ENCODE measurements at regions not wholly inside any gene's neighbourhood (a gene's known extent, or its start where the extent isn't known, plus 50 kb on each side); places are given as distances from the start of the nearest gene placed in this dataset.

GRCh38 chr7:115662676-115663075 is 367.9 kb downstream of the TFEC start (continued):
- TF ChIP-seq RFX5 (IDR thresholded peaks at IDR 0.05; ENCODE audit: low read depth, low read length) (no peak), POLR2AphosphoS5 (IDR thresholded peaks at IDR 0.05; ENCODE audit: low read length) (no peak), PBX3 (IDR thresholded peaks at IDR 0.05; ENCODE audit: insufficient replicate concordance, low read depth, low read length) (no peak)
- TF ChIP-seq, protein P1, sequence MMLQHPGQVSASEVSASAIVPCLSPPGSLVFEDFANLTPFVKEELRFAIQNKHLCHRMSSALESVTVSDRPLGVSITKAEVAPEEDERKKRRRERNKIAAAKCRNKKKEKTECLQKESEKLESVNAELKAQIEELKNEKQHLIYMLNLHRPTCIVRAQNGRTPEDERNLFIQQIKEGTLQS (IDR thresholded peaks at IDR 0.05; ENCODE audit: borderline replicate concordance, extremely low read depth, low read depth, low read length): no peak

DNA sequence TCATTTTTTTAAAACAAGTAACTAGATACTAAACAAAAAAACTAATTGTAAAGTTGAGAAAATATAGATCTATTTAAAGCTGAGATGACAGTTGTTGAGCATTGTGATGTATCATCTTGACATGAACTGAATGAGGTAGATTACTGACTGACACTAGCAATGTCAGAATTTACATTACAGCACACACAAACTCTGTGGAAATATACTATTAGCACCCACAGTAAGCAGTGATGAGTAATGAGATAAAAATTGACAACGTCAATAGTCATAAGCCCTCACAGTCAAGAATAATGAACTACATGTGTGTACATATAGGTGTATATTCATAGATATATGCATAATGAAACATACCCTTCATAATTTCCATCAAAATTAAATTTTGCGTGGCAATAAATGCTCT is 368.4 kb downstream of the TFEC start:
- no TSS peak for BruUV-seq (replicated peaks)
- Histone ChIP-seq H3K4me3 (no peak overlapping the region), H3K27me3 (replicated peaks in 1 of 2; ENCODE audit: control insufficient read depth in 2 of 2, insufficient read depth in 2 of 2, low read length in 1 of 2) (no peaks in the 10 kb centered on the region), H2AFZ (ENCODE audit: control insufficient read depth, low read depth, low read length) (no peak overlapping the region), H3K9me3 (replicated peaks; ENCODE audit: control insufficient read depth, insufficient read depth, low read length) (no peaks in the 10 kb centered on the region), H3K79me2 (ENCODE audit: control insufficient read depth, insufficient read depth, low read length) (no peaks in the 10 kb centered on the region), H3K4me1 (ENCODE audit: control insufficient read depth, insufficient read depth, low read length) (no peaks in the 10 kb centered on the region), H3K4me2 (ENCODE audit: control insufficient read depth, insufficient read depth) (no peak overlapping the region), H3K27ac (ENCODE audit: control insufficient read depth, insufficient read depth) (no peak overlapping the region), H3K9ac (ENCODE audit: control insufficient read depth, insufficient read depth, low read length) (no peak overlapping the region), H4K20me1 (ENCODE audit: control insufficient read depth, insufficient read depth) (no peaks in the 10 kb centered on the region), H3K36me3 (ENCODE audit: control insufficient read depth in 2 of 2, insufficient read depth in 2 of 2, low read length in 1 of 2) (no peaks in the 10 kb centered on the region)
- ChIA-PET CTCF (no interaction called here), POLR2A (no interaction called here), SMC1A (ENCODE audit: uncharacterized antibody, unreplicated experiment) (no interaction called here), RAD21 (ENCODE audit: unreplicated experiment) (no interaction called here)
- FAIRE-seq (no peak), ATAC-seq (no peak), DNase-seq (ENCODE audit: low read depth, low spot score) (no peak)
- in situ Hi-C loops (cut with MboI) (no loop called here), intact Hi-C loops (cut with micrococcal nuclease; ENCODE audit: unreplicated experiment) (no loop called here)
- 38% methylated on average over 2 of the region's 2 CpGs for WGBS (ENCODE audit: insufficient coverage, insufficient replicate concordance, low lambda C conversion rate, missing lambda C conversion rate)
- no peak for TF ChIP-seq GABPA (IDR thresholded peaks at IDR 0.05; ENCODE audit: low read depth)
- TF ChIP-seq E4F1 (IDR thresholded peaks at IDR 0.05; ENCODE audit: borderline replicate concordance, partially characterized antibody): no peak
- no peak for TF ChIP-seq TCF3 (IDR thresholded peaks at IDR 0.05; ENCODE audit: borderline replicate concordance, insufficient read depth, low read depth, low read length)
- no peak for TF ChIP-seq SREBF2 (IDR thresholded peaks at IDR 0.05; ENCODE audit: low read length)
- TF ChIP-seq NRF1 (conservative IDR thresholded peaks at IDR 0.05; ENCODE audit: low read depth, low read length): no peak
